ENCODE measurements at regions not wholly inside any gene's neighbourhood (a gene's known extent, or its start where the extent isn't known, plus 50 kb on each side); places are given as distances from the start of the nearest gene placed in this dataset.

DNA sequence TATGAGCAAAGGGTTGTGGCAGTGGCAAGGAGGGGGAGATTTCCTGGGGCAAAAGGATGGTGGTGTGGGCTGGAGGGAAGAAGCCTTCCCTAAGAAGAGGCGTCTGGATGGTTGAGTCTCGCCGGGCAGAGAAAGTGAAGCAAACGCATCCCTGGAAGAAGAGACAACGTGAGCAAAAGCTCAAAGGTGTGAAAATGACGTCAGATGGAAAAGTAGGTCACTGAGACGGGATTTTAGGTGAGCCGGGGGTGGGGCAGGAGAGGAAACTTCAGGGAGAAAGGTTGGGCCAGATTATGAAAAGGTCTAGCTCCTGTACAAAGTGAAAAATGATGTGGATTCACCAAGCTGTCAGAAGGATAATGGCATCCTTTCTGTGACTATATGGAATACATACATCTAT is 95.3 kb upstream of the KCNE2 start:
- TF ChIP-seq, protein P1, sequence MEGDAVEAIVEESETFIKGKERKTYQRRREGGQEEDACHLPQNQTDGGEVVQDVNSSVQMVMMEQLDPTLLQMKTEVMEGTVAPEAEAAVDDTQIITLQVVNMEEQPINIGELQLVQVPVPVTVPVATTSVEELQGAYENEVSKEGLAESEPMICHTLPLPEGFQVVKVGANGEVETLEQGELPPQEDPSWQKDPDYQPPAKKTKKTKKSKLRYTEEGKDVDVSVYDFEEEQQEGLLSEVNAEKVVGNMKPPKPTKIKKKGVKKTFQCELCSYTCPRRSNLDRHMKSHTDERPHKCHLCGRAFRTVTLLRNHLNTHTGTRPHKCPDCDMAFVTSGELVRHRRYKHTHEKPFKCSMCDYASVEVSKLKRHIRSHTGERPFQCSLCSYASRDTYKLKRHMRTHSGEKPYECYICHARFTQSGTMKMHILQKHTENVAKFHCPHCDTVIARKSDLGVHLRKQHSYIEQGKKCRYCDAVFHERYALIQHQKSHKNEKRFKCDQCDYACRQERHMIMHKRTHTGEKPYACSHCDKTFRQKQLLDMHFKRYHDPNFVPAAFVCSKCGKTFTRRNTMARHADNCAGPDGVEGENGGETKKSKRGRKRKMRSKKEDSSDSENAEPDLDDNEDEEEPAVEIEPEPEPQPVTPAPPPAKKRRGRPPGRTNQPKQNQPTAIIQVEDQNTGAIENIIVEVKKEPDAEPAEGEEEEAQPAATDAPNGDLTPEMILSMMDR (IDR thresholded peaks at IDR 0.05): no peak

DNA sequence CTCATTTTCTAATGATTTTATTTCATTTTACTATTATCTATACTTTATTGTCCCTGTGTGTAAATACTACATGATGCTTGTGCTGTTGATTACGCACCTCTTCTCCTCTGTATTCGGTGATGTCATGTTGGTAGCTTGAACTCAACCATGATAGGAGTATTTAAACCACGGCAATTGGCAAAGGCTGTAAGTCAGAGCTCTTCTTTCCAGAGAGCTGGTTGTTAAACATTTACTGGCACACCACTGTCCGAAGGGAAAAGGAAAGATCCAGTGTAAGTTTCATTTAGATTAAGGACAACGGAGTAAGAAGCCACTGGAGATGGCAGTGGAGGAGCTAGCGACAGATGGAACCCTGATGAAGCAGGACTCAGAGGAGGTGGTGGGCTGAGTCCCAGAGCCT is 93.4 kb upstream of the KCNE2 start:
- TF ChIP-seq, protein P1 (IDR thresholded peaks at IDR 0.05): no peak

DNA sequence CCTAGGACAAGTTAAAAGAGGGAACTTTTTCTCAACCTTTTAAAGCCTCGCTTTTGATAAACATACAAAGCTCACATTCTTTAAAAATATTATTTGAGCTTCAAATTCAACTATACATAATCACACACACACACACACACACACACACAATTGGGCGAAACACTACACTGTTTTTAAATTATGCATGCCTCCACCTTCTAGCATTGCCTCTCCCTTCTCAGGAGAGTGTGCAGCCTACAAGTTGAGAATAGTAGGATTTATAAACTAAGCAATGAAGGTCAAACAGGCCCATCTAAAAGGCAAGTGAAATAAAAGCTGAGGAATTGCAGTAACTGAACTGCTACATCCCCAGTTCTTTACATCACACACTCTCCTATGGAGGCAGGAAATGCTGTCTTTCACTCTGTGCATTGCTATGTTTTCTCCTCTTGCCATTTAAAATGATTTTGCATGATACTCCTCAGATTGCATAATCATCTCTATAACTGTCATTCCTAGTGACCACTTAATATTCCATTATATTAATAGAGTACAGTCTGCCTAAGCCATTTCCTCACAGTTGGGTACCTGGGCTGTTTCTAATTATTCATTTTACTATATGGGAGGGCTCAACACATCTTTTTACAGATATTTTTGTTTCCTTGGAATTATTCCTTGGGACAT is 92.5 kb upstream of the KCNE2 start:
- TF ChIP-seq, protein P1 (IDR thresholded peaks at IDR 0.05): no peak

DNA sequence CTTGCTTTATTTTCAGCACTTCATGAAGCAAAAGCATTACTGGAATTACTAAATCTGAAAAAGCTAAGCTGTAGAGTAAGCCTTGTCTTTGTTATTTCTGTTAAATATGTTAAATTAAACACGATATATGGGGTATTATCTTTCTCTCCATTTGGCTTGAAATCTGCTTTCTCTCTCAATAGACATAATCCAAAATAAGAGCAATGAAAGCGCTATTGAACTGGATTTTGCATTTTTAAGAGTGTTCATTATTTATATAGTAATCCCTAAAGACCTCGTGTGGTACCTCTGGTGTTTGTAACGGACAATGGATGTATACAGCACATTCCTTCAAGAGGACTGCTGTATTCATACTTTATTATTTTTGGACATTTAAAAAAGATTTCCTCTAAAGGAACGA is 91.5 kb upstream of the KCNE2 start:
- TF ChIP-seq, protein P1 (IDR thresholded peaks at IDR 0.05): no peak

DNA sequence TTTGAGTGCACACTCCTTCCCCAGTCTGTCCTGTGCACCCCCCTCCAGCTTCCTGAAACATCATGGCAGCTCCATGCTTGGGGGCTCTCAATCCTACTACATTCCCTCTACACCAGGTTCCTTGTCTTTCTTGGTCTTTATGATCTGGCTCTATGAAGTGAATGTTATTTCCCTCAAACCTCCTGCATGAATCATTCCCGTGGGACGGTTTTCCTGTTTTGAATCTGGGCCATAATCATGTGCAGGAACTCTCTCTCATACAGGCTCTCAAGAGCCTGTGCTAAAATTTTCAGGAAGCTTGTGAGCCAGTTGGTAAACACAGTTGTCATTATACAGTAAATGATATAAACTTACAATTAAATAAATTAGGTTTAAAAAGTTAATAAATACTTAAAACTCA is 89.8 kb upstream of the KCNE2 start:
- TF ChIP-seq, protein P1 (IDR thresholded peaks at IDR 0.05): no peak

DNA sequence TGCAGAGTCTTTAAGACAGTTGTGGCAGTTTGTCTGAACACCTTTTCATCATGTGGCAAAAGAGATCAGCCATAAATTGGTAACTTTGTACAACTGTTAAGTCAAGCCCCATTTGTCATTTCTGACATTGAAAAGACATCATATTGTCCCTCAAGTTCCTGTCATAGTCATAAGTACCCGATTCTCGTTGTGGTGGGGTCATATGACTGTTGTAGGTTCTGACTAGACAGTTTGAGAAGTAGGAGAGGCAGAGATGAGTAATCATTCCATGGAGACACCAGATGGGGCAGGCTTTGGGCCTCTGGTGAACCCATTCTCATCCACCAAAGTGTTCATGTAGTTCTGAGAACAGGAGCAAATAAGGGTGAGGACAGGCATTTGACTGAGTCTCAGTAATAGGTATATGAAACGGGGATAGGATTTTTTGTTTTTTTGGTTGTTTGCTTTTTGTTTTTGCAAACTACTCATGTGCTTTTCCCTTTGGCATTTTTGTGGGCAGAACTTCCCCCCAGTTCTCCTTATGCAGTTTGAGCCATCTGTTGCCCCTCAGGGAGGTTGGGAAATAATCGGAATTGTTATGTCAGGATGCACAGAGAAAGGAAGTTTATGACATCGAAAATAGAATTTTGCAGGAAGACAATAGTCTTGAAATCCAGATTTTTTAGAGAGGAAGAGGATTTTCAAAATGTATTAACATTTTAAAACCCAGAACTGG is 86.9 kb upstream of the KCNE2 start:
- TF ChIP-seq, protein P1 (IDR thresholded peaks at IDR 0.05): no peak

DNA sequence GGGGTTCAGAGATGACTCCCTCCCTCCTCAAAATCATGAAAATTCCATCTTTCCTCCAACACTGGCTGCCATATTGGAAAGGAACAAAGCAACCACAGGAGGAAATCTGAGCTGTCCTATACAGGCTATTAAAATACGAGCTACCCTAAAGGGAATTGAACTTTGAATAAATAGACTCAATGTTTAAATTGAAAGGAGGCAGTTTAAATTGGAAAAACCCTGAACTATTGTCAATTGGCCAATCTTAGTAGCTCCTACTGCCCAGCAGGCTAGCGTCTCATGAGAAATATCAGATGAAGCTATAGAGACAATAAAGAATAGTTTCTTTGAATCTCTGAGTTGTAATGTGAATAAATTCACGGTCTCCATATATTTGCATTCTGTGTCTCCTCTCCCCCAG is 85.4 kb upstream of the KCNE2 start:
- TF ChIP-seq, protein P1 (IDR thresholded peaks at IDR 0.05): no peak

Measured in LNCAP (cell line).